Parathyroid adenoma (tissue), 2 donors: ENCODE measurements at regions not wholly inside any gene's neighbourhood (a gene's known extent, or its start where the extent isn't known, plus 50 kb on each side); places are given as distances from the start of the nearest gene placed in this dataset.
"Not testable (repeated sequence)": the region's sequence is repeated elsewhere in the genome, so short reads cannot be mapped to it uniquely, and the experiment has no call there.

Experiments
- H2AFZ ChIP-seq: fragments of 300-600 bp; sonication (generic); one replicate; pipeline ENCODE4 v1.7.0; 2017; ENCODE audit warnings: antibody characterized with exemption, mild to moderate bottlenecking
- H3K27ac ChIP-seq: fragments of 300-600 bp; sonication (generic); one replicate; pipeline ENCODE4 v1.7.0; 2017
- H3K27me3 ChIP-seq: fragments of 300-600 bp; sonication (generic); one replicate; pipeline ENCODE4 v1.7.0; 2017; ENCODE audit warnings: low read length; ENCODE audit not compliant: control insufficient read depth, insufficient read depth
- H3K36me3 ChIP-seq: fragments of 300-600 bp; sonication (generic); one replicate; pipeline ENCODE4 v1.7.0; 2017; ENCODE audit warnings: low read length; ENCODE audit not compliant: control insufficient read depth, insufficient read depth
- H3K4me1 ChIP-seq: fragments of 300-600 bp; sonication (generic); one replicate; pipeline ENCODE4 v1.7.0; 2017; ENCODE audit warnings: control low read depth
- H3K4me2 ChIP-seq: fragments of 300-600 bp; sonication (generic); one replicate; pipeline ENCODE4 v1.7.0; 2017; ENCODE audit warnings: low read length
- H3K4me3 ChIP-seq: fragments of 300-600 bp; sonication (generic); one replicate; pipeline ENCODE4 v1.7.0; 2017; ENCODE audit warnings: low read depth, low read length
- H3K79me2 ChIP-seq: fragments of 300-600 bp; sonication (generic); one replicate; pipeline ENCODE4 v1.7.0; 2017; ENCODE audit warnings: control low read depth
- H3K9ac ChIP-seq: fragments of 300-600 bp; sonication (generic); one replicate; pipeline ENCODE4 v1.7.0; 2017; ENCODE audit warnings: mild to moderate bottlenecking
- H3K9me3 ChIP-seq: fragments of 300-600 bp; sonication (generic); one replicate; pipeline ENCODE4 v1.7.0; 2017; ENCODE audit warnings: low read length; ENCODE audit not compliant: control insufficient read depth
- CTCF ChIP-seq: fragments of 300-600 bp; sonication (generic); IDR thresholded peaks from one replicate; pipeline ENCODE4 v1.7.0; 2017; ENCODE audit warnings: antibody characterized with exemption, mild to moderate bottlenecking
- donor health status: primary hyperparathyroidism.

DNA sequence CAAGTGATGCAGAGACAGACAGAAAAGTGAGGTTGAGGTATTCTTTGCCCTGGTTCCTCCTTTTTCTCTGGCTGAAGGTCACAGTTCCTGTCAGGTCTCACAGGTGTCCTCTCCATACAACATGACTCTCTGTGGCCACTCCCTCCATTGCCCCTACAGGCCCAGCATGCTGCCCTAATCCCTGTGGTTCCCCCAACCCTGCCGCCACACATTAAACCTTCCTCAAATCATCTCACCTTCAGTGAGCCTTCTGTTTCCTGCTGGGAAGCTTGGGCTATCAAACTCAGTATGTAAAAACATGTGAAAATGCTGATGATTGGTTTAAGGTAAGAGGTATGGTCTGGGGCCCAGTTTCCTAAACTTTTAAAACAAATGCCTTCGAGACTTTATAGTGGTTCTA lies 159.0 kb upstream of the E2F7 start:
- Histone ChIP-seq H3K27ac (no peak overlapping the region), H2AFZ (no peak overlapping the region), H3K4me3 (no peak overlapping the region), H3K9ac (no peak overlapping the region), H3K79me2 (no peaks in the 10 kb centered on the region), H3K9me3 (no peaks in the 10 kb centered on the region), H3K36me3 (no peaks in the 10 kb centered on the region), H3K4me2 (no peak overlapping the region), H3K4me1 (peaks cover 20% of the 10 kb centered on the region), H3K27me3 (no peaks in the 10 kb centered on the region)
- no peak for TF ChIP-seq CTCF

DNA sequence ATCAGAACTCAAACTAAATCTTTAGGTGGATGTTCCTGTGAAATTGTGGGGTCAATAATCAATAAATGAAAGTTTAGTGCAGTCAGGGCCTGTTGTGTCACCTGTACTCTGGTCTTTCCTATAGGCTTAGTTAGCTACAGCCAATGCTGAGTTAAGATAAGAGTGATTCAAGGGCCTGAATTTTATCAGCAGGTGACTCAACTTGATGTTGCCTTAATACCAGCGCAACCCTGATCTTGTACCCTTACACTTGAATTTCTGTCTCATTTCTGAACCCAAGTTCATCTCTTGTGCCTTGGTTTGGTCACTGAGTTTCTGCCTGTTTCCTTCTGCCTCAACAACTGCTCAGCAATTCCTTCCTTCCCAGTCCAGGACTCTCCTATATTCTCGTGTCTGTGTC lies 157.0 kb upstream of the E2F7 start:
- no peaks in the 10 kb centered on the region for H3K9me3 ChIP-seq
- H3K4me1 ChIP-seq = peaks cover 7% of the 10 kb centered on the region
- H3K4me3 ChIP-seq = no peak overlapping the region
- no peaks in the 10 kb centered on the region for H3K27me3 ChIP-seq
- H2AFZ ChIP-seq = no peak overlapping the region
- H3K79me2 ChIP-seq = no peaks in the 10 kb centered on the region
- no peak overlapping the region for H3K4me2 ChIP-seq
- TF ChIP-seq CTCF = no peak
- H3K36me3 ChIP-seq = no peaks in the 10 kb centered on the region
- no peak overlapping the region for H3K27ac ChIP-seq
- no peak overlapping the region for H3K9ac ChIP-seq

DNA sequence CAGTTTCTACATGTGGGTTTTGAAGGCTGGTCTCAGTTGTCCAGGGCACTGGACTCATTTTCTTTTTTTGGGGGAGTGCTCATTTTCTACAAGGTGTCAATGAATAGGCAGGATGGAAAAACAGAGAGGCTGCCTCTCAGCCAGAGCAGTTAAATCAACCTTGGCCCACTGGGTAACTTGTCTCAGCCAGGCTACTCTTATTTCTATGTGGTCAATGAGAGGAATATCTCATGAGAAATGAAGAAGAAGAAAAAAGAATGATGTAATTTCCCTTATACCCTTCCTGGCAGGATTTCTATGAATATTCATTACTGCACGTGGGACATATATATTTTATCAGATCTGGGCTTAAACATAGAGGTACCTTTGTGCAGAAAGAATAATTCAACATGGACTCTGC lies 155.2 kb upstream of the E2F7 start:
- H3K4me2 ChIP-seq = no peak overlapping the region
- no peak overlapping the region for H3K9ac ChIP-seq
- no peaks in the 10 kb centered on the region for H3K9me3 ChIP-seq
- no peaks in the 10 kb centered on the region for H3K4me1 ChIP-seq
- H3K27ac ChIP-seq = no peak overlapping the region
- H3K36me3 ChIP-seq = no peaks in the 10 kb centered on the region
- no peak overlapping the region for H2AFZ ChIP-seq
- H3K79me2 ChIP-seq = no peaks in the 10 kb centered on the region
- no peak overlapping the region for H3K4me3 ChIP-seq
- no peak for TF ChIP-seq CTCF
- no peaks in the 10 kb centered on the region for H3K27me3 ChIP-seq

- H3K9ac ChIP-seq = no peak overlapping the region
- TF ChIP-seq CTCF = no peak
Measured at GRCh38 chr12:77218278-77218677, 152.9 kb upstream of the E2F7 start.

GRCh38 chr12:77216136-77216535 lies 150.8 kb upstream of the E2F7 start:
- not testable (repeated sequence) for H3K9me3 ChIP-seq, H3K36me3 ChIP-seq, H3K27me3 ChIP-seq, H3K4me3 ChIP-seq, H3K27ac ChIP-seq, H2AFZ ChIP-seq, H3K4me2 ChIP-seq, H3K4me1 ChIP-seq, H3K9ac ChIP-seq, H3K79me2 ChIP-seq

More at GRCh38 chr12:77218278-77218677, 152.9 kb upstream of the E2F7 start:
- no peaks in the 10 kb centered on the region for H3K36me3 ChIP-seq
- no peaks in the 10 kb centered on the region for H3K27me3 ChIP-seq
- H3K27ac ChIP-seq = no peak overlapping the region
- H3K4me2 ChIP-seq = no peak overlapping the region
- H3K4me1 ChIP-seq = no peaks in the 10 kb centered on the region
- H3K9me3 ChIP-seq = no peaks in the 10 kb centered on the region
- H3K4me3 ChIP-seq = no peak overlapping the region
- no peaks in the 10 kb centered on the region for H3K79me2 ChIP-seq
- H2AFZ ChIP-seq = no peak overlapping the region
